ENCODE measurements at regions not wholly inside any gene's neighbourhood (a gene's known extent, or its start where the extent isn't known, plus 50 kb on each side); places are given as distances from the start of the nearest gene placed in this dataset.
"Not testable (repeated sequence)": the region's sequence is repeated elsewhere in the genome, so short reads cannot be mapped to it uniquely, and the experiment has no call there.

- Histone ChIP-seq H3K27me3 (ENCODE audit: control insufficient read depth, insufficient read depth, low read length) (no peaks in the 10 kb centered on the region), H3K4me3 (ENCODE audit: low read depth, low read length) (no peak overlapping the region), H3K36me3 (ENCODE audit: control insufficient read depth, insufficient read depth, low read length) (no peaks in the 10 kb centered on the region)
- no peak for TF ChIP-seq CTCF (IDR thresholded peaks at IDR 0.05; ENCODE audit: insufficient read depth, low read depth, low read length)
- CTCF ChIA-PET = no interaction called here
- POLR2A ChIA-PET = no interaction called here
- no peak for DNase-seq (ENCODE audit: low read depth)
Measured at GRCh38 chrX:45401923-45402322, 201.2 kb upstream of the DIPK2B start.

GRCh38 chrX:45400951-45401725 is 200.5 kb upstream of the DIPK2B start:
- DNase-seq (ENCODE audit: low read depth); H3K36me3 ChIP-seq (ENCODE audit: control insufficient read depth, insufficient read depth, low read length); CTCF ChIA-PET; H3K27me3 ChIP-seq (ENCODE audit: control insufficient read depth, insufficient read depth, low read length); H3K4me3 ChIP-seq (ENCODE audit: low read depth, low read length): not testable (repeated sequence)
- POLR2A ChIA-PET = interaction anchor here (0.6 kb wide), 1 partner anchor 548 kb away, joined by 4 read pairs; no protein-coding TSS in a partner anchor

- H3K27me3 ChIP-seq (ENCODE audit: control insufficient read depth, insufficient read depth, low read length) = no peaks in the 10 kb centered on the region
- H3K36me3 ChIP-seq (ENCODE audit: control insufficient read depth, insufficient read depth, low read length) = no peaks in the 10 kb centered on the region
- ChIA-PET POLR2A (no interaction called here), CTCF (no interaction called here)
- no peak for DNase-seq (ENCODE audit: low read depth)
- no peak for TF ChIP-seq CTCF (IDR thresholded peaks at IDR 0.05; ENCODE audit: insufficient read depth, low read depth, low read length)
- no peak overlapping the region for H3K4me3 ChIP-seq (ENCODE audit: low read depth, low read length)
Measured at GRCh38 chrX:45400027-45400779, 199.5 kb upstream of the DIPK2B start.

GRCh38 chrX:45385757-45386156 is 185.1 kb upstream of the DIPK2B start:
- Histone ChIP-seq H3K36me3 (ENCODE audit: control insufficient read depth, insufficient read depth, low read length) (no peaks in the 10 kb centered on the region), H3K4me3 (ENCODE audit: low read depth, low read length) (no peak overlapping the region), H3K27me3 (ENCODE audit: control insufficient read depth, insufficient read depth, low read length) (no peaks in the 10 kb centered on the region)
- DNase-seq (ENCODE audit: low read depth) = no peak
- ChIA-PET POLR2A (no interaction called here), CTCF (no interaction called here)
- no peak for TF ChIP-seq CTCF (IDR thresholded peaks at IDR 0.05; ENCODE audit: insufficient read depth, low read depth, low read length)

- ChIA-PET CTCF (no interaction called here), POLR2A (no interaction called here)
- no peak for TF ChIP-seq CTCF (IDR thresholded peaks at IDR 0.05; ENCODE audit: insufficient read depth, low read depth, low read length)
Measured at GRCh38 chrX:45381841-45382240, 181.2 kb upstream of the DIPK2B start.

More at GRCh38 chrX:45381841-45382240, 181.2 kb upstream of the DIPK2B start:
- DNase-seq (ENCODE audit: low read depth) = no peak
- Histone ChIP-seq H3K36me3 (ENCODE audit: control insufficient read depth, insufficient read depth, low read length) (no peaks in the 10 kb centered on the region), H3K4me3 (ENCODE audit: low read depth, low read length) (no peak overlapping the region), H3K27me3 (ENCODE audit: control insufficient read depth, insufficient read depth, low read length) (no peaks in the 10 kb centered on the region)

Measured in BJ (cell line).